ENCODE measurements at regions not wholly inside any gene's neighbourhood (a gene's known extent, or its start where the extent isn't known, plus 50 kb on each side); places are given as distances from the start of the nearest gene placed in this dataset.

- Histone ChIP-seq H3K27me3 (ENCODE audit: low read depth, low read length) (no peaks in the 10 kb centered on the region), H3K9me3 (ENCODE audit: control insufficient read depth in 1 of 2, low read length in 2 of 2) (no peaks in the 10 kb centered on the region), H3K27ac (ENCODE audit: low read length) (no peak overlapping the region), H3K36me3 (ENCODE audit: control insufficient read depth in 1 of 2, insufficient read depth in 2 of 2, low read length in 2 of 2) (no peaks in the 10 kb centered on the region), H3K4me3 (ENCODE audit: low read depth in 1 of 2, low read length in 2 of 2) (no peak overlapping the region), H3K4me1 (ENCODE audit: control insufficient read depth in 1 of 2, insufficient read depth in 2 of 2, low read length in 2 of 2) (no peaks in the 10 kb centered on the region)
Observed at GRCh38 chr5:92594031-92594430, 987.0 kb downstream of the NR2F1-AS1 start.

GRCh38 chr5:92588876-92589275 is 992.1 kb downstream of the NR2F1-AS1 start:
- Histone ChIP-seq H3K27me3 (ENCODE audit: low read depth, low read length) (no peaks in the 10 kb centered on the region), H3K9me3 (ENCODE audit: control insufficient read depth in 1 of 2, low read length in 2 of 2) (no peaks in the 10 kb centered on the region), H3K36me3 (ENCODE audit: control insufficient read depth in 1 of 2, insufficient read depth in 2 of 2, low read length in 2 of 2) (no peaks in the 10 kb centered on the region), H3K4me3 (ENCODE audit: low read depth in 1 of 2, low read length in 2 of 2) (no peak overlapping the region), H3K27ac (ENCODE audit: low read length) (no peak overlapping the region), H3K4me1 (ENCODE audit: control insufficient read depth in 1 of 2, insufficient read depth in 2 of 2, low read length in 2 of 2) (no peaks in the 10 kb centered on the region)

- Histone ChIP-seq H3K9me3 (ENCODE audit: control insufficient read depth in 1 of 2, low read length in 2 of 2) (no peaks in the 10 kb centered on the region), H3K4me3 (ENCODE audit: low read depth in 1 of 2, low read length in 2 of 2) (no peak overlapping the region), H3K36me3 (ENCODE audit: control insufficient read depth in 1 of 2, insufficient read depth in 2 of 2, low read length in 2 of 2) (no peaks in the 10 kb centered on the region), H3K4me1 (ENCODE audit: control insufficient read depth in 1 of 2, insufficient read depth in 2 of 2, low read length in 2 of 2) (no peaks in the 10 kb centered on the region), H3K27ac (ENCODE audit: low read length) (no peak overlapping the region), H3K27me3 (ENCODE audit: low read depth, low read length) (no peaks in the 10 kb centered on the region)
Observed at GRCh38 chr5:92581690-92582089, 999.3 kb downstream of the NR2F1-AS1 start.

GRCh38 chr5:92581249-92581648 is 999.8 kb downstream of the NR2F1-AS1 start:
- no peaks in the 10 kb centered on the region for H3K9me3 ChIP-seq (ENCODE audit: control insufficient read depth in 1 of 2, low read length in 2 of 2)
- no peaks in the 10 kb centered on the region for H3K4me1 ChIP-seq (ENCODE audit: control insufficient read depth in 1 of 2, insufficient read depth in 2 of 2, low read length in 2 of 2)
- no peaks in the 10 kb centered on the region for H3K36me3 ChIP-seq (ENCODE audit: control insufficient read depth in 1 of 2, insufficient read depth in 2 of 2, low read length in 2 of 2)
- no peak overlapping the region for H3K27ac ChIP-seq (ENCODE audit: low read length)
- no peak overlapping the region for H3K4me3 ChIP-seq (ENCODE audit: low read depth in 1 of 2, low read length in 2 of 2)
- H3K27me3 ChIP-seq (ENCODE audit: low read depth, low read length): no peaks in the 10 kb centered on the region

GRCh38 chr5:92580814-92581213 is 1000.2 kb downstream of the NR2F1-AS1 start:
- no peak overlapping the region for H3K4me3 ChIP-seq (ENCODE audit: low read depth in 1 of 2, low read length in 2 of 2)
- no peaks in the 10 kb centered on the region for H3K4me1 ChIP-seq (ENCODE audit: control insufficient read depth in 1 of 2, insufficient read depth in 2 of 2, low read length in 2 of 2)
- no peaks in the 10 kb centered on the region for H3K27me3 ChIP-seq (ENCODE audit: low read depth, low read length)
- H3K27ac ChIP-seq (ENCODE audit: low read length): no peak overlapping the region
- H3K36me3 ChIP-seq (ENCODE audit: control insufficient read depth in 1 of 2, insufficient read depth in 2 of 2, low read length in 2 of 2): no peaks in the 10 kb centered on the region
- no peaks in the 10 kb centered on the region for H3K9me3 ChIP-seq (ENCODE audit: control insufficient read depth in 1 of 2, low read length in 2 of 2)

- Histone ChIP-seq H3K36me3 (ENCODE audit: control insufficient read depth in 1 of 2, insufficient read depth in 2 of 2, low read length in 2 of 2) (no peaks in the 10 kb centered on the region), H3K4me1 (ENCODE audit: control insufficient read depth in 1 of 2, insufficient read depth in 2 of 2, low read length in 2 of 2) (no peaks in the 10 kb centered on the region), H3K27ac (ENCODE audit: low read length) (no peak overlapping the region), H3K27me3 (ENCODE audit: low read depth, low read length) (no peaks in the 10 kb centered on the region), H3K4me3 (ENCODE audit: low read depth in 1 of 2, low read length in 2 of 2) (no peak overlapping the region), H3K9me3 (ENCODE audit: control insufficient read depth in 1 of 2, low read length in 2 of 2) (no peaks in the 10 kb centered on the region)
Observed at GRCh38 chr5:92574023-92574422, 1007.0 kb downstream of the NR2F1-AS1 start.

GRCh38 chr5:92568522-92568921 is 1012.5 kb downstream of the NR2F1-AS1 start:
- Histone ChIP-seq H3K36me3 (ENCODE audit: control insufficient read depth in 1 of 2, insufficient read depth in 2 of 2, low read length in 2 of 2) (no peaks in the 10 kb centered on the region), H3K9me3 (ENCODE audit: control insufficient read depth in 1 of 2, low read length in 2 of 2) (no peaks in the 10 kb centered on the region), H3K4me3 (ENCODE audit: low read depth in 1 of 2, low read length in 2 of 2) (no peak overlapping the region), H3K4me1 (ENCODE audit: control insufficient read depth in 1 of 2, insufficient read depth in 2 of 2, low read length in 2 of 2) (no peaks in the 10 kb centered on the region), H3K27me3 (ENCODE audit: low read depth, low read length) (no peaks in the 10 kb centered on the region), H3K27ac (ENCODE audit: low read length) (no peak overlapping the region)

GRCh38 chr5:92567831-92568450 is 1013.1 kb downstream of the NR2F1-AS1 start:
- Histone ChIP-seq H3K27ac (ENCODE audit: low read length) (no peak overlapping the region), H3K36me3 (ENCODE audit: control insufficient read depth in 1 of 2, insufficient read depth in 2 of 2, low read length in 2 of 2) (no peaks in the 10 kb centered on the region), H3K27me3 (ENCODE audit: low read depth, low read length) (no peaks in the 10 kb centered on the region), H3K4me3 (ENCODE audit: low read depth in 1 of 2, low read length in 2 of 2) (no peak overlapping the region), H3K4me1 (ENCODE audit: control insufficient read depth in 1 of 2, insufficient read depth in 2 of 2, low read length in 2 of 2) (no peaks in the 10 kb centered on the region), H3K9me3 (ENCODE audit: control insufficient read depth in 1 of 2, low read length in 2 of 2) (no peaks in the 10 kb centered on the region)

GRCh38 chr5:92566113-92566786 is 1014.8 kb downstream of the NR2F1-AS1 start:
- H3K36me3 ChIP-seq (ENCODE audit: control insufficient read depth in 1 of 2, insufficient read depth in 2 of 2, low read length in 2 of 2): no peaks in the 10 kb centered on the region
- H3K4me3 ChIP-seq (ENCODE audit: low read depth in 1 of 2, low read length in 2 of 2): no peak overlapping the region
- no peaks in the 10 kb centered on the region for H3K27me3 ChIP-seq (ENCODE audit: low read depth, low read length)
- no peaks in the 10 kb centered on the region for H3K9me3 ChIP-seq (ENCODE audit: control insufficient read depth in 1 of 2, low read length in 2 of 2)
- no peak overlapping the region for H3K27ac ChIP-seq (ENCODE audit: low read length)
- no peaks in the 10 kb centered on the region for H3K4me1 ChIP-seq (ENCODE audit: control insufficient read depth in 1 of 2, insufficient read depth in 2 of 2, low read length in 2 of 2)

GRCh38 chr5:92565673-92566072 is 1015.3 kb downstream of the NR2F1-AS1 start:
- Histone ChIP-seq H3K36me3 (ENCODE audit: control insufficient read depth in 1 of 2, insufficient read depth in 2 of 2, low read length in 2 of 2) (no peaks in the 10 kb centered on the region), H3K4me1 (ENCODE audit: control insufficient read depth in 1 of 2, insufficient read depth in 2 of 2, low read length in 2 of 2) (no peaks in the 10 kb centered on the region), H3K4me3 (ENCODE audit: low read depth in 1 of 2, low read length in 2 of 2) (no peak overlapping the region), H3K27me3 (ENCODE audit: low read depth, low read length) (no peaks in the 10 kb centered on the region), H3K27ac (ENCODE audit: low read length) (no peak overlapping the region), H3K9me3 (ENCODE audit: control insufficient read depth in 1 of 2, low read length in 2 of 2) (no peaks in the 10 kb centered on the region)

GRCh38 chr5:92562065-92562464 is 1019.0 kb downstream of the NR2F1-AS1 start:
- H3K4me1 ChIP-seq (ENCODE audit: control insufficient read depth in 1 of 2, insufficient read depth in 2 of 2, low read length in 2 of 2): no peaks in the 10 kb centered on the region
- H3K9me3 ChIP-seq (ENCODE audit: control insufficient read depth in 1 of 2, low read length in 2 of 2): no peaks in the 10 kb centered on the region
- no peak overlapping the region for H3K27ac ChIP-seq (ENCODE audit: low read length)
- H3K27me3 ChIP-seq (ENCODE audit: low read depth, low read length): no peaks in the 10 kb centered on the region
- H3K4me3 ChIP-seq (ENCODE audit: low read depth in 1 of 2, low read length in 2 of 2): no peak overlapping the region
- H3K36me3 ChIP-seq (ENCODE audit: control insufficient read depth in 1 of 2, insufficient read depth in 2 of 2, low read length in 2 of 2): no peaks in the 10 kb centered on the region
